H1 (cell line): ENCODE measurements at regions not wholly inside any gene's neighbourhood (a gene's known extent, or its start where the extent isn't known, plus 50 kb on each side); places are given as distances from the start of the nearest gene placed in this dataset.

Experiments
- CTCF ChIA-PET: fragments of 300-600 bp; sonication (Branson Sonifier 250); formaldehyde crosslinking; loops from one replicate; lab custom pipeline; 2021; ENCODE audit not compliant: partially characterized antibody; lab: Charles Lee
- POLR2A ChIA-PET: fragments of 300-600 bp; sonication (Branson Sonifier 250); formaldehyde crosslinking; loops from one replicate; lab custom pipeline; 2021; ENCODE audit warnings: inconsistent platforms; ENCODE audit not compliant: partially characterized antibody; lab: Charles Lee
- DNase-seq, 2 experiments: peaks; one replicate each; pipeline versions ENCODE4 v3.0.0 to v3.0.0-alpha.2; 2010 to 2022; ENCODE audit warnings: low spot score in 2 of 2, low read depth in 1 of 2, mixed read lengths in 1 of 2
- FAIRE-seq: peaks from 2 replicates; lab custom pipeline; 2011; peaks lifted over from hg19 to GRCh38; lab: Jason Lieb, UNC
- H2AFZ ChIP-seq: 2 replicates; pipeline ENCODE4 v1.8.1; 2012; ENCODE audit warnings: low read length, inconsistent platforms
- H2AK5ac ChIP-seq: 2 replicates; pipeline ENCODE4 v1.6.1; 2013; ENCODE audit warnings: low read depth, low read length
- H2BK120ac ChIP-seq: replicated peaks from 2 replicates; pipeline ENCODE3; 2013; ENCODE audit warnings: low read depth, low read length, inconsistent platforms
- H2BK12ac ChIP-seq: 2 replicates; pipeline ENCODE4 v1.6.1; 2013; ENCODE audit warnings: low read depth, low read length
- H2BK15ac ChIP-seq: 2 replicates; pipeline ENCODE4 v1.6.1; 2013; ENCODE audit warnings: low read length
- H2BK20ac ChIP-seq: 2 replicates; pipeline ENCODE4 v1.6.1; 2013; ENCODE audit warnings: low read length
- H2BK5ac ChIP-seq: 2 replicates; pipeline ENCODE4 v1.6.1; 2013; ENCODE audit warnings: low read depth, low read length
- H3K14ac ChIP-seq: 2 replicates; pipeline ENCODE4 v1.6.1; 2013; ENCODE audit warnings: inconsistent platforms; ENCODE audit not compliant: insufficient read length
- H3K18ac ChIP-seq: 2 replicates; pipeline ENCODE4 v1.6.1; 2013; ENCODE audit warnings: low read length; ENCODE audit errors: extremely low read depth
- H3K23ac ChIP-seq: 2 replicates; pipeline ENCODE4 v1.6.1; 2013; ENCODE audit warnings: inconsistent platforms; ENCODE audit not compliant: insufficient read length
- H3K23me2 ChIP-seq: 2 replicates; pipeline ENCODE4 v1.6.1; 2013; ENCODE audit warnings: low read depth, low read length
- H3K27ac ChIP-seq: 2 replicates; pipeline ENCODE4 v1.6.1; 2011; ENCODE audit warnings: low read depth, low read length, inconsistent platforms
- H3K27me3 ChIP-seq, 4 experiments: replicated peaks in 1 of 4; 1 replicate in 1 of 4; 2 replicates in 3 of 4; pipeline versions ENCODE4 v1.6.1 to v1.8.1; 2011 to 2013; ENCODE audit warnings: low read length in 3 of 4, mild to moderate bottlenecking in 3 of 4, inconsistent platforms in 2 of 4, mixed read lengths in 2 of 4, moderate library complexity in 1 of 4; ENCODE audit not compliant: control insufficient read depth in 3 of 4, insufficient read depth in 3 of 4; ENCODE audit errors: extremely low read depth in 1 of 4
- H3K36me3 ChIP-seq, 4 experiments: 2 replicates each; pipeline versions ENCODE4 v1.6.1 to v1.8.1; 2011 to 2013; ENCODE audit warnings: mild to moderate bottlenecking in 4 of 4, low read length in 3 of 4, moderate library complexity in 2 of 4, control low read depth in 1 of 4, inconsistent platforms in 1 of 4; ENCODE audit not compliant: insufficient read depth in 4 of 4, control insufficient read depth in 2 of 4
- H3K4ac ChIP-seq: replicated peaks from 2 replicates; pipeline ENCODE3; 2013; ENCODE audit warnings: low read length, low read depth, mixed read lengths, inconsistent platforms; ENCODE audit not compliant: insufficient read length
- H3K4me1 ChIP-seq, 4 experiments: replicated peaks in 1 of 4; 1 replicate in 1 of 4; 2 replicates in 3 of 4; pipeline versions ENCODE4 v1.6.1 to v1.8.1; 2011 to 2013; ENCODE audit warnings: low read length in 3 of 4, inconsistent platforms in 2 of 4, mixed read lengths in 1 of 4; ENCODE audit not compliant: insufficient read depth in 4 of 4, control insufficient read depth in 3 of 4
- H3K4me2 ChIP-seq, 2 experiments: 2 replicates each; pipeline versions ENCODE4 v1.6.1 to v1.8.1; 2011 to 2013; ENCODE audit warnings: low read depth in 2 of 2, low read length in 2 of 2, control low read depth in 1 of 2, inconsistent platforms in 1 of 2, mild to moderate bottlenecking in 1 of 2; ENCODE audit not compliant: insufficient read depth in 1 of 2
- H3K4me3 ChIP-seq, 4 experiments: fragments of 200-600, 300-600 bp in 1 of 4; sonication (generic), shearing (Covaris generic), sonication (Bioruptor Twin) in 1 of 4; 2 replicates each; pipeline versions ENCODE4 v1.5.1 to v1.8.1; 2011 to 2016; ENCODE audit warnings: low read length in 4 of 4, low read depth in 3 of 4, control low read depth in 2 of 4, inconsistent platforms in 2 of 4, mild to moderate bottlenecking in 2 of 4, mixed read lengths in 1 of 4, moderate library complexity in 1 of 4; ENCODE audit not compliant: insufficient read depth in 2 of 4; ENCODE audit errors: extremely low read depth in 1 of 4
- H3K56ac ChIP-seq: replicated peaks from 2 replicates; pipeline ENCODE3; 2013; ENCODE audit warnings: low read depth, mild to moderate bottlenecking, mixed read lengths, low read length, inconsistent platforms; ENCODE audit not compliant: insufficient read length
- H3K79me1 ChIP-seq: 2 replicates; pipeline ENCODE4 v1.6.1; 2013; ENCODE audit warnings: low read depth, low read length, control low read depth
- H3K79me2 ChIP-seq, 2 experiments: 2 replicates each; pipeline versions ENCODE4 v1.6.1 to v1.8.1; 2012 to 2013; ENCODE audit warnings: low read length in 2 of 2, mild to moderate bottlenecking in 2 of 2, inconsistent platforms in 1 of 2; ENCODE audit not compliant: insufficient read depth in 2 of 2, control insufficient read depth in 1 of 2
- H3K9ac ChIP-seq, 4 experiments: replicated peaks in 1 of 4; 1 replicate in 1 of 4; 2 replicates in 3 of 4; pipeline versions ENCODE4 v1.6.1 to v1.8.1; 2011 to 2013; ENCODE audit warnings: low read depth in 3 of 4, low read length in 3 of 4, control low read depth in 2 of 4, mild to moderate bottlenecking in 2 of 4, moderate library complexity in 2 of 4, inconsistent platforms in 1 of 4; ENCODE audit errors: extremely low read depth in 1 of 4
- H3K9me3 ChIP-seq, 2 experiments: 2 replicates each; pipeline versions ENCODE4 v1.6.1 to v1.8.1; 2012 to 2013; ENCODE audit warnings: mild to moderate bottlenecking in 2 of 2, moderate library complexity in 2 of 2, control low read depth in 1 of 2, inconsistent platforms in 1 of 2, low read depth in 1 of 2, low read length in 1 of 2, mixed read lengths in 1 of 2; ENCODE audit not compliant: insufficient read depth in 2 of 2
- H4K20me1 ChIP-seq, 2 experiments: replicated peaks in 1 of 2; 2 replicates each; pipeline versions ENCODE3 to v1.8.1; 2011 to 2013; ENCODE audit warnings: inconsistent platforms in 2 of 2, low read length in 2 of 2, mild to moderate bottlenecking in 1 of 2; ENCODE audit not compliant: insufficient read depth in 2 of 2, control insufficient read depth in 1 of 2
- H4K5ac ChIP-seq: 2 replicates; pipeline ENCODE4 v1.6.1; 2013; ENCODE audit warnings: low read length, low read depth, mixed read lengths, inconsistent platforms; ENCODE audit not compliant: insufficient read length
- H4K8ac ChIP-seq: 2 replicates; pipeline ENCODE4 v1.8.0; 2013; ENCODE audit warnings: mild to moderate bottlenecking, moderate library complexity, low read length, inconsistent platforms; ENCODE audit not compliant: insufficient read depth; ENCODE audit errors: extremely low read depth
- H4K91ac ChIP-seq: replicated peaks from 2 replicates; pipeline ENCODE3; 2013; ENCODE audit warnings: low read length, mixed read lengths, inconsistent platforms; ENCODE audit not compliant: insufficient read length
- ATF3 ChIP-seq: IDR thresholded peaks from 2 replicates; pipeline ENCODE4 v1.6.1; 2011; ENCODE audit warnings: low read depth, mild to moderate bottlenecking, low read length; ENCODE audit not compliant: insufficient read depth
- BRCA1 ChIP-seq: IDR thresholded peaks from 2 replicates; pipeline ENCODE4 v1.6.1; 2012; ENCODE audit warnings: low read depth, low read length, improper control_type of control experiment
- CREB1 ChIP-seq: IDR thresholded peaks from 2 replicates; pipeline ENCODE4 v1.6.1; 2012; ENCODE audit warnings: inconsistent platforms
- CTCF ChIP-seq, 3 experiments: IDR thresholded peaks; 1 replicate in 2 of 3; 2 replicates in 1 of 3; pipeline versions ENCODE4 v1.5.1 to v1.6.1; 2011; ENCODE audit warnings: low read length in 3 of 3, mild to moderate bottlenecking in 3 of 3, inconsistent platforms in 2 of 3, low read depth in 1 of 3, moderate library complexity in 1 of 3; ENCODE audit not compliant: insufficient read depth in 1 of 3; ENCODE audit errors: control extremely low read depth in 1 of 3
- HDAC2 ChIP-seq, 2 experiments: fragments of 300-600 bp in 1 of 2; sonication (generic) in 1 of 2; IDR thresholded peaks; 2 replicates each; pipeline ENCODE4 v1.6.1; 2011 to 2012; ENCODE audit warnings: low read depth in 2 of 2, low read length in 2 of 2, mild to moderate bottlenecking in 2 of 2, moderate library complexity in 2 of 2, borderline replicate concordance in 1 of 2, inconsistent platforms in 1 of 2
- POLR2AphosphoS5 ChIP-seq: IDR thresholded peaks from 2 replicates; pipeline ENCODE4 v1.6.1; 2011; ENCODE audit warnings: low read depth, low read length
- RNF2 ChIP-seq: fragments of 200-900, 300-1000 bp; sonication (generic); IDR thresholded peaks from 2 replicates; pipeline ENCODE4 v1.7.1; 2016; ENCODE audit warnings: borderline replicate concordance, low read depth, mild to moderate bottlenecking, antibody characterized with exemption, low read length; ENCODE audit not compliant: poor library complexity, severe bottlenecking; ENCODE audit errors: missing control alignments
- WGBS, 2 experiments: shearing (Covaris generic) in 1 of 2; methylation state at CpG; one replicate each; pipeline versions ENCODE4 v1.1.6 to v1.1.7; 2013 to 2015; ENCODE audit warnings: low lambda C conversion rate in 2 of 2, mixed read lengths in 2 of 2, inconsistent platforms in 1 of 2, low coverage in 1 of 2, missing lambda C conversion rate in 1 of 2; ENCODE audit not compliant: insufficient replicate concordance in 2 of 2, insufficient coverage in 1 of 2, insufficient read length in 1 of 2; ENCODE audit errors: extremely low coverage in 1 of 2, missing lambda C conversion rate in 1 of 2; 5-methylcytosine and 5-hydroxymethylcytosine counted together
- TF ChIP-seq, protein P1 (sequence below): IDR thresholded peaks from 2 replicates; pipeline ENCODE4 v1.6.1; 2012; ENCODE audit warnings: inconsistent platforms

GRCh38 chr5:167832609-167833008, 458.8 kb upstream of the WWC1 start:
- Histone ChIP-seq H3K27ac (no peak overlapping the region), H3K79me1 (no peaks in the 10 kb centered on the region), H3K4ac (no peak overlapping the region), H4K91ac (no peak overlapping the region), H2BK5ac (no peak overlapping the region), H3K27me3 (no peaks in the 10 kb centered on the region)
- 4% methylated on average over 1 of the region's 1 CpG; no CpG with 5 or more reads in 1 of the 2 experiments for WGBS, 2 experiments
- DNase-seq, result no peak
- TF ChIP-seq CTCF (IDR thresholded peaks at IDR 0.05; ENCODE audit: control extremely low read depth in 1 of 3, insufficient read depth in 1 of 3, low read depth in 1 of 3, low read length in 3 of 3) (no peak), BRCA1 (no peak), POLR2AphosphoS5 (no peak), RNF2 (no peak), HDAC2 (IDR thresholded peaks at IDR 0.05; ENCODE audit: borderline replicate concordance in 1 of 2, low read depth in 2 of 2, low read length in 2 of 2) (no peak), ATF3 (no peak), CREB1 (no peak)
- TF ChIP-seq, protein P1, sequence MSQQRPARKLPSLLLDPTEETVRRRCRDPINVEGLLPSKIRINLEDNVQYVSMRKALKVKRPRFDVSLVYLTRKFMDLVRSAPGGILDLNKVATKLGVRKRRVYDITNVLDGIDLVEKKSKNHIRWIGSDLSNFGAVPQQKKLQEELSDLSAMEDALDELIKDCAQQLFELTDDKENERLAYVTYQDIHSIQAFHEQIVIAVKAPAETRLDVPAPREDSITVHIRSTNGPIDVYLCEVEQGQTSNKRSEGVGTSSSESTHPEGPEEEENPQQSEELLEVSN, result no peak
- TF ChIP-seq, all 59 proteins: peak for 0
- no peaks in the 10 kb centered on the region; a peak in 1 of 4 replicates for H3K9me3 ChIP-seq
- H2BK120ac ChIP-seq, result no peak overlapping the region
- no peak overlapping the region for H3K14ac ChIP-seq
- ChIA-PET CTCF (interaction anchor here (0.7 to 1.2 kb wide), 2 partner anchors 11 to 19 kb away, joined by 3 read pairs; no protein-coding TSS in a partner anchor), POLR2A (no interaction called here)
- H3K9ac ChIP-seq, result no peak overlapping the region
- no peaks in the 10 kb centered on the region for H4K20me1 ChIP-seq
- no peak overlapping the region for H2BK12ac ChIP-seq
- H2AFZ ChIP-seq, result no peak overlapping the region
- H3K36me3 ChIP-seq, result no peaks in the 10 kb centered on the region
- H2BK15ac ChIP-seq, result no peak overlapping the region
- H2BK20ac ChIP-seq, result no peak overlapping the region
- no peak for FAIRE-seq
- no peak overlapping the region for H3K23ac ChIP-seq
- H3K4me1 ChIP-seq, result no peaks in the 10 kb centered on the region
- H3K23me2 ChIP-seq, result no peaks in the 10 kb centered on the region; the same call in 1 of the 2 replicates
- H3K4me2 ChIP-seq, result no peak overlapping the region
- no peaks in the 10 kb centered on the region for H3K79me2 ChIP-seq
- H3K56ac ChIP-seq, result no peak overlapping the region
- no peak overlapping the region for H3K4me3 ChIP-seq
- H3K18ac ChIP-seq, result no peak overlapping the region
- no peak overlapping the region for H2AK5ac ChIP-seq
- no peak overlapping the region for H4K8ac ChIP-seq
- no peak overlapping the region for H4K5ac ChIP-seq
